Activated naive CD8-positive, alpha-beta T cell treated with anti-CD3 and anti-CD28 coated beads, Interleukin-2, amount 10 ng/mL, durations not matched to agents 7 days and 5 days (primary cell): ENCODE measurements at regions not wholly inside any gene's neighbourhood (a gene's known extent, or its start where the extent isn't known, plus 50 kb on each side); places are given as distances from the start of the nearest gene placed in this dataset.

Source experiments
- ATAC-seq: fragments of 150-1000 bp; cut with Tn5 transposase; one replicate; pipeline ENCODE4 v1.10.0; 2021; ENCODE audit warnings: low read depth, moderate library complexity
- POLR2A ChIA-PET: fragments of 350-600 bp; sonication (Branson Sonifier 250); formaldehyde crosslinking; loops from one replicate; lab custom pipeline; 2021; ENCODE audit warnings: antibody characterized with exemption; lab: Charles Lee
- DNase-seq: peaks from one replicate; pipeline ENCODE4 v3.0.0; 2021
- H3K27ac Mint-ChIP-seq: one replicate; pipeline ENCODE4 v1.8.0; 2022; ENCODE audit warnings: mild to moderate bottlenecking, mixed read lengths
- H3K27me3 Mint-ChIP-seq: one replicate; pipeline ENCODE4 v1.8.0; 2022; ENCODE audit warnings: mild to moderate bottlenecking, moderate library complexity, mixed read lengths
- H3K36me3 Mint-ChIP-seq: one replicate; pipeline ENCODE4 v1.8.0; 2021; ENCODE audit warnings: mild to moderate bottlenecking, mixed read lengths
- H3K4me1 Mint-ChIP-seq: one replicate; pipeline ENCODE4 v1.8.0; 2021; ENCODE audit warnings: mixed read lengths
- H3K4me3 Mint-ChIP-seq: one replicate; pipeline ENCODE4 v1.8.0; 2022; ENCODE audit warnings: mild to moderate bottlenecking, moderate library complexity, mixed read lengths
- H3K9me3 Mint-ChIP-seq: one replicate; pipeline ENCODE4 v1.8.0; 2021; ENCODE audit warnings: mixed read lengths

DNA sequence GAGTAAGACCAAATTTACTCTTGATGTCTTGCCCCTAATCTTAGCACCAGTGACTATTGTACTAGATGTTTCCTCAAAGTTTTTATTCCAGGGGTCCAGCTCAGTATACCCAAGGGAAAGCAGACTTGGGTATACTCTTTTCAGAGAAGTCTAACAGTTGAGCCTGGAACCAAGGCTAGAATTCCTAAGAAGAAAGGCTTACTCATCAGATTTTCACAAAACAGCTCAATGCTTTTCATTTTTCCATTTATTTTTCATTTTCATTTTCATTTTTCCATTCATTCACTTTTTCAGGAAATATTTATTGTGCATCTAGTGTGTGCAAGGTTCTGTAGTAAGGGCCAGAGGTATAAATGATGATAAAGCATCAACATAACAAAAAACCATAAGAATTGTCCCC, 143.2 kb downstream of the PHLDA1 start:
- ATAC-seq, result no peak
- H3K4me3 Mint-ChIP-seq, result no peak overlapping the region
- H3K36me3 Mint-ChIP-seq, result no peaks in the 10 kb centered on the region
- POLR2A ChIA-PET, result no interaction called here
- no peak for DNase-seq
- H3K4me1 Mint-ChIP-seq, result no peaks in the 10 kb centered on the region
- no peak overlapping the region for H3K27ac Mint-ChIP-seq
- peaks cover 29% of the 10 kb centered on the region for H3K27me3 Mint-ChIP-seq
- no peaks in the 10 kb centered on the region for H3K9me3 Mint-ChIP-seq

DNA sequence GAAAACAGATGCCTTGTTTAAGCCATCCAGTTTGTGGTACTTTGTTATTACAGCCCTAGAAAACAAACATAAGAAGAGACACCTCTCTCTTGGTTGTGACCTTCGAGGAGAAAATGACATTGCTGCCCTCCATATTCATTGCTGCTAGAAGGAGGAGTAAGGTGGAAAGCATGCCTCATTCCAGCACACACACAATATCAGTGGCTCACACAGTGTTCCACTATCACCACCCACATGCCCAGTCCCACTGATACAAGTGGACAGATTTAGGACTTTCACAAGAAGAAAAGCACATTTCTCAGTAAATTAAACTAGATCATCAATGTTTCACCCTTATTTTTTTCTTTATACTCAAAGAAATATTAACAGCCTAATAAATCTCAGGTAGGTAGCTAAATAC, 143.6 kb downstream of the PHLDA1 start:
- no peaks in the 10 kb centered on the region for H3K9me3 Mint-ChIP-seq
- H3K4me1 Mint-ChIP-seq, result no peaks in the 10 kb centered on the region
- H3K36me3 Mint-ChIP-seq, result no peaks in the 10 kb centered on the region
- peaks cover 32% of the 10 kb centered on the region for H3K27me3 Mint-ChIP-seq
- H3K4me3 Mint-ChIP-seq, result no peak overlapping the region
- ATAC-seq, result no peak
- no peak overlapping the region for H3K27ac Mint-ChIP-seq
- POLR2A ChIA-PET, result no interaction called here
- no peak for DNase-seq

- no peaks in the 10 kb centered on the region for H3K9me3 Mint-ChIP-seq
- H3K27ac Mint-ChIP-seq, result no peak overlapping the region
- no peak for DNase-seq
- H3K36me3 Mint-ChIP-seq, result no peaks in the 10 kb centered on the region
- ATAC-seq, result no peak
- no peaks in the 10 kb centered on the region for H3K4me1 Mint-ChIP-seq
- POLR2A ChIA-PET, result no interaction called here
- no peak overlapping the region for H3K4me3 Mint-ChIP-seq
- peaks cover 29% of the 10 kb centered on the region for H3K27me3 Mint-ChIP-seq
Observed at GRCh38 chr12:75884465-75884985, 147.1 kb downstream of the PHLDA1 start.

DNA sequence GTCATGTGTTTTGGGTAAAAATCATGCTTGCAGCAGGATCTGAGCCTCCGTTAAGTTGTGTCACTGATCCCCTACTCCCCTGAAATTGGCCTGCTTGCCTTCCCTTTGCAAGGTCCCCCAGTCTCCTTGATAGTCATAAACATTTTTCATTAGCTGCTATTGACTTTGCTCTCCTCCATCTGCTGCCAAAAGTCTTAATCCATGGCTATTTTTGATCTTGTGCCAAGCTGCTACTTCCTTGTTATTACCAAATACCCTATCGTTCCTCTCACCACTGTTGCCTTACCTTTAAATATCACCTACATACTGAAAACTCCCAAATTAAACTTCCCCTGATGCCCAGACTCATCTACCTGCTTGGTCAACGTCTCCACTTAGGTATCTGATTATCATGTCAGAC, 148.3 kb downstream of the PHLDA1 start:
- Mint-ChIP-seq H3K27ac (no peak overlapping the region), H3K27me3 (peaks cover 40% of the 10 kb centered on the region), H3K36me3 (no peaks in the 10 kb centered on the region), H3K4me1 (no peaks in the 10 kb centered on the region), H3K9me3 (no peaks in the 10 kb centered on the region), H3K4me3 (no peak overlapping the region)
- POLR2A ChIA-PET, result no interaction called here
- ATAC-seq (no peak), DNase-seq (no peak)

GRCh38 chr12:75882421-75882820, 149.2 kb downstream of the PHLDA1 start:
- Mint-ChIP-seq H3K4me1 (no peaks in the 10 kb centered on the region), H3K36me3 (no peaks in the 10 kb centered on the region), H3K27ac (no peak overlapping the region), H3K4me3 (no peak overlapping the region), H3K27me3 (peaks cover 37% of the 10 kb centered on the region), H3K9me3 (no peaks in the 10 kb centered on the region)
- no peak for ATAC-seq
- DNase-seq, result no peak
- POLR2A ChIA-PET, result no interaction called here

DNA sequence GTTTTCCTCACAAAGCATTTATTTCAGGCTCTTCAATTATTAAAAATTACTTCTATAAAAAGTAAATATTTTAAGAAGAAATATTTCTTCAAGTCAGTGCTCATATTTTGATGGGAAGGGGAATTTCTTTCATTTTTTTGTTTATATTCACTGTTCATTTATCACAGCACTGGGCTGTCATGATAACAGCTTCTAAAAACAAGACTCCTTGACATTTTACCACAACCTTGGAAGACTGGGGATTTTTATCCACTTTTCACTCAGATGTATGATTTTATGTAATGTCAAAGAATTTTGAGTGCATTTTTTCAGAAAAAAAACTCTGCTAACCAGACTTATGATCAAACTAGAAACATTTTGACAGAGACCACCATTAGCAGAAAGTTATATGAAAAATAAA, 149.7 kb downstream of the PHLDA1 start:
- H3K27me3 Mint-ChIP-seq, result peaks cover 36% of the 10 kb centered on the region
- H3K27ac Mint-ChIP-seq, result no peak overlapping the region
- no peaks in the 10 kb centered on the region for H3K4me1 Mint-ChIP-seq
- H3K9me3 Mint-ChIP-seq, result no peaks in the 10 kb centered on the region
- DNase-seq (no peak), ATAC-seq (no peak)
- H3K4me3 Mint-ChIP-seq, result no peak overlapping the region
- POLR2A ChIA-PET, result no interaction called here
- H3K36me3 Mint-ChIP-seq, result no peaks in the 10 kb centered on the region

DNA sequence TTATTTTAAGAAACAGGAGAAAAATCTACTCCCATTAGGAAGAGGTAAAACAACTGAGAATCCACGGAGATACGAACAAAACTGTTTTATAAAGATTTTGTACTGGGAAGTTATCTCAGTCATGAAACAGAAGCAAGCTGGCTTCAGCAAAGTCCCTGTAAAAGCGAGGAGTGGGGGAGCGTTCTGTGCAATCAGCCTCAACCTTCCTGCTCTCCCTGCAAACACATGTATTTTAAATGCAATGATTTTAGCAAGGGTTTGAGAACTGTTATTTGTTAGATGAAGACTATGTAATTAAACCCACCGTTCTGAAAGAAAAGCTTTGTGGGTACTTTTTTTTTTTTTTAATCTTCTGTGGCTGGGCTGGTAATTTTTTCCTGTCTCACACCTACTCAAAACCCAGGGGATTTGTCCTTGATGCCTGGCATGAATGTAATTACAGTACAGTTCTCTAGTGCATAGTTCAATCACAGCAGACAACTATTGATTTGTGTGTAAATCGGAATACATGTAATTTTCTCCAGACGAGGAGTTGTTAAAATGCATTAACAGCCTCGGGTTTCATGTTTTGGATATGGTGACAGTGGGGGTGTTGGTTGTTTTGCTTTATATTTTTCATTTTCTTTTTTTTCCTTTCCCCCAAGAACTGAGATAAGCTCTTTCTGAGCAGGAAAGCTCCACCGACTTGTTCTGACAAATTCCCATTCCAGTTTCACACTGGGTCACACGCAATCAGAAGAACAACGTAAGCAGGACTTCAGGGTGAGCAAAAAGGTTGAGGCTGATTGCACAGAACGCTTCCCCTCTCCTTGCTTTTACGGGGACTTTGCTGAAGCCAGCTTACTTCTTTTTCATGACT, 153.6 kb downstream of the PHLDA1 start:
- no peak overlapping the region for H3K4me3 Mint-ChIP-seq
- POLR2A ChIA-PET, result no interaction called here

DNA sequence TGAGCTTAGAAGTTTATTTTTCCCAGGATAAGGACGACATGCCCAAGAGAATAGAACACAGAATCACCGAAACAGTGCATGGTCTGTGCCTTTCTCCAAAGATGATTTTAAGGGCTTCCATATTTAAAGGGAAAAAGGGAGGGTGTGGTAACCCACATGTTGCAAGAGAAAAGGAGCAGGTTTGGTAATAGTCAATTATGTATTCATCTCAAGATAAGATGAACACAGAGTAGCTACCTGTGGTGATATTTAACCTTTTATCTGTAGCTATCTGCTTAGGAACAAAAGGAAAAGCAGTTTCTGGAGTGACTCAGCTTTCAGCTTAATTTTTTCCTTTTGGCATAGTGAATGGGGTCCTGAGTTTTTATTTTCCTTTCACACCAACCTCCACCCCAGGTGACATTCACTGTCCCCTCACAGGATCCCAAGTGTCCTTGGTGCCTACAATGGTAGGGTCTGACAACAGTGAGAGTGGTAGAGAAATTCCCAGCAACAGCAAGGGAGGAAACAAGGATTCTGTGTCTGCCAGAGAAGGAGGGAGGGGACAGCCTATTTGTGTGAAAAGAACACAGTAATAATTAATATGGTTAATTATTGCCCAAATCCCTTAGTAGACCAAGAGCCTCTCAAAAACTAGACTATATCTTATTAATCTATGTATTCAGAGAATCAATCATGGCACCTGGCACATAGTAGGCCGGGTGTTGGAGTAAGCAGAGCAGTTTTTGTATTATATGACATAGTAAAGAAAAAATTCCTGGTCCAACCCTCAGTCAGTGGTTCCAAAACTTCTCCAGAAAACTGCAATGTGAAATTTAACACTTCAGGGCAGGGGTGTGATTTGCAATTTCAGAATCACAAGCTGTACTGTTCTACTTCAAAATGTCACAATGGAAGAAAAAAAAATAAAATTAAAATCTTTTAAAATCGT, 154.5 kb downstream of the PHLDA1 start:
- H3K36me3 Mint-ChIP-seq, result peaks cover 7% of the 10 kb centered on the region
- peaks cover 6% of the 10 kb centered on the region for H3K4me1 Mint-ChIP-seq
- peaks cover 28% of the 10 kb centered on the region for H3K27me3 Mint-ChIP-seq
- DNase-seq (no peak), ATAC-seq (no peak)
- no peak overlapping the region for H3K4me3 Mint-ChIP-seq
- peaks cover 6% of the 10 kb centered on the region for H3K9me3 Mint-ChIP-seq
- POLR2A ChIA-PET, result no interaction called here
- H3K27ac Mint-ChIP-seq, result no peak overlapping the region

More for the DNA sequence above, 153.6 kb downstream of the PHLDA1 start:
- H3K27ac Mint-ChIP-seq, result no peak overlapping the region
- peaks cover 6% of the 10 kb centered on the region for H3K4me1 Mint-ChIP-seq
- DNase-seq, result no peak
- no peak for ATAC-seq
- peaks cover 28% of the 10 kb centered on the region for H3K27me3 Mint-ChIP-seq
- peaks cover 6% of the 10 kb centered on the region for H3K9me3 Mint-ChIP-seq
- peaks cover 6% of the 10 kb centered on the region for H3K36me3 Mint-ChIP-seq

- Mint-ChIP-seq H3K9me3 (peaks cover 6% of the 10 kb centered on the region), H3K27ac (no peak overlapping the region), H3K4me3 (no peak overlapping the region), H3K27me3 (peaks cover 20% of the 10 kb centered on the region), H3K4me1 (peaks cover 6% of the 10 kb centered on the region), H3K36me3 (peaks cover 7% of the 10 kb centered on the region)
- DNase-seq, result no peak
- no peak for ATAC-seq
- POLR2A ChIA-PET, result no interaction called here
Observed at GRCh38 chr12:75874441-75874840, 157.1 kb downstream of the PHLDA1 start.

DNA sequence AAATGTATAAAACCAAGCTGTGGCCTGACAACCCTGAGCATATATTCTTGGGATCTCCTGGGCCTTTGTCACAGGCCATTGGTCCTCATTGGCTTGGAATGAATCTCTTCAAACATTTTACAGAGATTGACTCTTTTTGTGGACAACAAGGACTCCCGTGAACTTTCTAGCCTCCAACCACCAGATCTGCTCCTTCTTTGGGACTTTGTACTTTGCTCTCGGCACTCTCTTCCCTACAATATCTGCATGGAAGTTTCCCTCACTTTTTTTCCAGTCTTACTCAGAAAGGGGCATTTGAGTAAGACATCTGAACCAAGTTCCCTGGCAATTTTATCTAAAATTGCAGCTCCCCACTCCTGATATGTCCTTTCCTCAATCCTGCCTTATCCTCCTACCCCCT, 158.8 kb downstream of the PHLDA1 start:
- no peak overlapping the region for H3K27ac Mint-ChIP-seq
- H3K4me3 Mint-ChIP-seq, result no peak overlapping the region
- H3K27me3 Mint-ChIP-seq, result peaks cover 10% of the 10 kb centered on the region
- POLR2A ChIA-PET, result no interaction called here
- H3K9me3 Mint-ChIP-seq, result peaks cover 6% of the 10 kb centered on the region
- no peak for ATAC-seq
- no peak for DNase-seq
- H3K4me1 Mint-ChIP-seq, result peaks cover 6% of the 10 kb centered on the region
- H3K36me3 Mint-ChIP-seq, result peaks cover 7% of the 10 kb centered on the region

DNA sequence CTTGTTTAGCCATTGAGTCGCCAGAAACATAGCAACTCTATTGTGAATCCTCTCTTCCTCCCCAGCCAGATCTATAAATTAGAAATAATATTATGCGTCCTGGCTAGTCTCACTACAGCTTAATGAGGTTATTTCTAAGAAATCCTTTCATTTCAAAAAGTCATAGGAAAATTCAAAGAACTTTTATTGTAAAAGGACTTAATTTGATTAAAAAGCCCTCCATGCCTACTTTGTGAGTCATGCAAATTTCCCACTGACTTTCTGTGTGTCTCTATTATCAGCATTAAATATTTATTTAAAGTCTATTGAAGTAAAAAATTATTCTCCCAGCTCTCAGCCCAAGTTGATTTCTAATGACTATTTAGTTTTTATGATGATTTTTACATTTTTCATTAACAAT, 160.7 kb downstream of the PHLDA1 start:
- Mint-ChIP-seq H3K4me3 (no peak overlapping the region), H3K36me3 (peaks cover 10% of the 10 kb centered on the region), H3K9me3 (peaks cover 11% of the 10 kb centered on the region), H3K27me3 (peaks cover 10% of the 10 kb centered on the region), H3K4me1 (peaks cover 11% of the 10 kb centered on the region), H3K27ac (no peak overlapping the region)
- POLR2A ChIA-PET, result no interaction called here
- DNase-seq, result no peak
- ATAC-seq, result no peak

GRCh38 chr12:75868501-75868900, 163.1 kb downstream of the PHLDA1 start:
- Mint-ChIP-seq H3K36me3 (peaks cover 4% of the 10 kb centered on the region), H3K4me1 (peaks cover 5% of the 10 kb centered on the region), H3K9me3 (peaks cover 6% of the 10 kb centered on the region), H3K4me3 (no peak overlapping the region), H3K27me3 (no peaks in the 10 kb centered on the region), H3K27ac (no peak overlapping the region)
- ATAC-seq (no peak), DNase-seq (no peak)
- POLR2A ChIA-PET, result no interaction called here

- peaks cover 5% of the 10 kb centered on the region for H3K4me1 Mint-ChIP-seq
- POLR2A ChIA-PET, result no interaction called here
Observed at GRCh38 chr12:75865315-75865714, 166.3 kb downstream of the PHLDA1 start.

More at GRCh38 chr12:75865315-75865714, 166.3 kb downstream of the PHLDA1 start:
- H3K27ac Mint-ChIP-seq, result no peak overlapping the region
- DNase-seq (no peak), ATAC-seq (no peak)
- H3K36me3 Mint-ChIP-seq, result peaks cover 3% of the 10 kb centered on the region
- H3K4me3 Mint-ChIP-seq, result no peak overlapping the region
- H3K9me3 Mint-ChIP-seq, result peaks cover 6% of the 10 kb centered on the region
- peaks cover 3% of the 10 kb centered on the region for H3K27me3 Mint-ChIP-seq
